Thoracic aorta (tissue), 2 donors: ENCODE measurements at regions not wholly inside any gene's neighbourhood (a gene's known extent, or its start where the extent isn't known, plus 50 kb on each side); places are given as distances from the start of the nearest gene placed in this dataset.

Experiments
- ATAC-seq: fragments of 150-250 bp; one replicate; pipeline ENCODE4 v1.8.0; 2017; ENCODE audit warnings: low read depth; ENCODE audit not compliant: insufficient number of reproducible peaks, low FRiP score
- DNase-seq: peaks from one replicate; pipeline ENCODE4 v3.0.0-alpha.2; 2020; ENCODE audit warnings: low spot score
- H3K27ac ChIP-seq, 2 donors: fragments of 200-600 bp; sonication (generic); 1 replicate in 1 of 2; 2 replicates in 1 of 2; pipeline ENCODE4 v1.5.1; 2016; ENCODE audit warnings: mild to moderate bottlenecking in 2 of 2, moderate library complexity in 2 of 2
- H3K27me3 ChIP-seq: fragments of 200-600 bp; sonication (generic); replicated peaks from 2 replicates; pipeline ENCODE4 v1.6.0; 2016; ENCODE audit warnings: mild to moderate bottlenecking; ENCODE audit not compliant: insufficient read depth
- H3K36me3 ChIP-seq: fragments of 200-600 bp; sonication (generic); one replicate; pipeline ENCODE4 v1.5.1; 2016
- H3K4me1 ChIP-seq, 2 donors: fragments of 200-600 bp; sonication (generic); 1 replicate in 1 of 2; 2 replicates in 1 of 2; pipeline versions ENCODE4 v1.5.1 to v1.6.0; 2016; ENCODE audit warnings: low read depth in 2 of 2, mild to moderate bottlenecking in 1 of 2; ENCODE audit not compliant: control insufficient read depth in 1 of 2
- H3K4me3 ChIP-seq: fragments of 200-600 bp; sonication (generic); 2 replicates; pipeline ENCODE4 v1.5.1; 2016; ENCODE audit warnings: mild to moderate bottlenecking
- H3K9me3 ChIP-seq: fragments of 200-600 bp; sonication (generic); 2 replicates; pipeline ENCODE4 v1.5.1; 2016
- CTCF ChIP-seq: fragments of 200-600 bp; sonication (generic); IDR thresholded peaks from one replicate; pipeline ENCODE4 v1.5.1; 2019; ENCODE audit warnings: antibody characterized with exemption

- no peaks in the 10 kb centered on the region for H3K4me1 ChIP-seq
- H3K4me3 ChIP-seq, result no peak overlapping the region
- no peak overlapping the region for H3K27ac ChIP-seq
- H3K9me3 ChIP-seq, result no peaks in the 10 kb centered on the region
- ATAC-seq (no peak), DNase-seq (no peak)
- no peaks in the 10 kb centered on the region for H3K36me3 ChIP-seq
- no peak for TF ChIP-seq CTCF
- H3K27me3 ChIP-seq, result no peaks in the 10 kb centered on the region
Measured at GRCh38 chr3:158918451-158918850, 116.6 kb downstream of the MFSD1 start.

- H3K4me1 ChIP-seq, result no peaks in the 10 kb centered on the region
- ATAC-seq (no peak), DNase-seq (no peak)
- H3K36me3 ChIP-seq, result no peaks in the 10 kb centered on the region
- H3K27me3 ChIP-seq, result no peaks in the 10 kb centered on the region
- TF ChIP-seq CTCF, result no peak
- H3K9me3 ChIP-seq, result no peaks in the 10 kb centered on the region
- no peak overlapping the region for H3K4me3 ChIP-seq
- H3K27ac ChIP-seq, result no peak overlapping the region
Measured at GRCh38 chr3:158920371-158920770, 118.5 kb downstream of the MFSD1 start.

- no peak for TF ChIP-seq CTCF
Measured at GRCh38 chr3:158925021-158925420, 123.2 kb downstream of the MFSD1 start.

GRCh38 chr3:158925828-158926494 is 124.1 kb downstream of the MFSD1 start:
- no peak overlapping the region for H3K27ac ChIP-seq
- H3K9me3 ChIP-seq, result no peaks in the 10 kb centered on the region
- ATAC-seq, result no peak
- H3K4me1 ChIP-seq, result no peaks in the 10 kb centered on the region
- no peaks in the 10 kb centered on the region for H3K36me3 ChIP-seq
- H3K27me3 ChIP-seq, result no peaks in the 10 kb centered on the region
- DNase-seq, result no peak
- no peak overlapping the region for H3K4me3 ChIP-seq
- TF ChIP-seq CTCF, result no peak

More at GRCh38 chr3:158925021-158925420, 123.2 kb downstream of the MFSD1 start:
- Histone ChIP-seq H3K9me3 (no peaks in the 10 kb centered on the region), H3K27ac (no peak overlapping the region), H3K4me3 (no peak overlapping the region), H3K27me3 (no peaks in the 10 kb centered on the region), H3K36me3 (no peaks in the 10 kb centered on the region), H3K4me1 (no peaks in the 10 kb centered on the region)
- ATAC-seq, result no peak
- DNase-seq, result no peak

GRCh38 chr3:158935846-158936245 is 134.0 kb downstream of the MFSD1 start:
- DNase-seq, result no peak
- no peaks in the 10 kb centered on the region for H3K27me3 ChIP-seq
- ATAC-seq, result no peak
- H3K9me3 ChIP-seq, result peaks cover 18% of the 10 kb centered on the region
- H3K36me3 ChIP-seq, result no peaks in the 10 kb centered on the region
- no peak for TF ChIP-seq CTCF
- H3K4me3 ChIP-seq, result no peak overlapping the region
- H3K27ac ChIP-seq, result no peak overlapping the region
- H3K4me1 ChIP-seq, result no peaks in the 10 kb centered on the region
